CD14-positive monocyte (primary cell): ENCODE measurements at regions not wholly inside any gene's neighbourhood (a gene's known extent, or its start where the extent isn't known, plus 50 kb on each side); places are given as distances from the start of the nearest gene placed in this dataset.

ENCODE experiments used
- DNase-seq, 3 donors: peaks; one replicate each; pipeline ENCODE4 v3.0.0-alpha.2; 2011 to 2022
- H2AFZ ChIP-seq: 2 replicates; pipeline ENCODE4 v1.6.0; 2012; ENCODE audit warnings: mild to moderate bottlenecking, low read depth, low read length, inconsistent platforms; ENCODE audit not compliant: insufficient read depth, poor library complexity, severe bottlenecking
- H3K27ac ChIP-seq, 2 donors: 1 replicate in 1 of 2; 2 replicates in 1 of 2; pipeline ENCODE4 v1.5.1; 2012 to 2013; ENCODE audit warnings: low read length in 2 of 2, control low read depth in 1 of 2, inconsistent platforms in 1 of 2, low read depth in 1 of 2, mild to moderate bottlenecking in 1 of 2
- H3K27me3 ChIP-seq, 2 donors: one replicate each; pipeline versions ENCODE4 v1.6.0 to v1.6.1; 2011 to 2013; ENCODE audit warnings: low read length in 2 of 2; ENCODE audit not compliant: control insufficient read depth in 2 of 2, insufficient read depth in 2 of 2
- H3K36me3 ChIP-seq, 2 donors: replicated peaks in 1 of 2; 1 replicate in 1 of 2; 2 replicates in 1 of 2; pipeline versions ENCODE4 v1.5.1 to v1.6.1; 2012 to 2013; ENCODE audit warnings: low read length in 2 of 2, control low read depth in 1 of 2, inconsistent platforms in 1 of 2, mild to moderate bottlenecking in 1 of 2; ENCODE audit not compliant: insufficient read depth in 2 of 2, control insufficient read depth in 1 of 2
- H3K4me1 ChIP-seq, 2 donors: 1 replicate in 1 of 2; 2 replicates in 1 of 2; pipeline versions ENCODE4 v1.5.1 to v1.6.1; 2012 to 2013; ENCODE audit warnings: low read length in 2 of 2, control low read depth in 1 of 2, inconsistent platforms in 1 of 2, mild to moderate bottlenecking in 1 of 2, moderate library complexity in 1 of 2; ENCODE audit not compliant: insufficient read depth in 2 of 2, control insufficient read depth in 1 of 2
- H3K4me2 ChIP-seq: replicated peaks from 2 replicates; pipeline ENCODE3; 2012; ENCODE audit warnings: low read length, moderate library complexity, mild to moderate bottlenecking; ENCODE audit not compliant: poor library complexity, severe bottlenecking; ENCODE audit errors: extremely low read depth
- H3K4me3 ChIP-seq, 3 experiments: fragments of 200-600 bp in 1 of 3; sonication (generic) in 1 of 3; replicated peaks in 1 of 3; 1 replicate in 2 of 3; 2 replicates in 1 of 3; pipeline ENCODE4 v1.5.1; 2011 to 2013; ENCODE audit warnings: low read length in 3 of 3, mild to moderate bottlenecking in 3 of 3, control low read depth in 2 of 3, low read depth in 2 of 3, inconsistent platforms in 1 of 3, moderate library complexity in 1 of 3
- H3K79me2 ChIP-seq: 2 replicates; pipeline ENCODE4 v1.6.0; 2012; ENCODE audit warnings: mild to moderate bottlenecking, control low read depth, inconsistent platforms, low read length, moderate library complexity; ENCODE audit not compliant: insufficient read depth
- H3K9ac ChIP-seq: 2 replicates; pipeline ENCODE4 v1.6.0; 2017; ENCODE audit warnings: low read length, mild to moderate bottlenecking; ENCODE audit not compliant: insufficient read depth, poor library complexity, severe bottlenecking
- H3K9me3 ChIP-seq, 2 donors: replicated peaks in 1 of 2; 1 replicate in 1 of 2; 2 replicates in 1 of 2; pipeline versions ENCODE4 v1.5.1 to v1.6.1; 2012 to 2013; ENCODE audit warnings: low read length in 2 of 2, control low read depth in 1 of 2; ENCODE audit not compliant: control insufficient read depth in 1 of 2, insufficient read depth in 1 of 2
- H4K20me1 ChIP-seq: 2 replicates; pipeline ENCODE4 v1.6.0; 2012; ENCODE audit warnings: mild to moderate bottlenecking, low read length, control low read depth, moderate library complexity; ENCODE audit not compliant: insufficient read depth
- H3K27ac Mint-ChIP-seq, 7 donors: one replicate each; pipeline ENCODE4 v1.8.0; 2020; ENCODE audit warnings: mild to moderate bottlenecking in 7 of 7, mixed read lengths in 7 of 7, moderate library complexity in 6 of 7, inconsistent platforms in 2 of 7
- H3K27me3 Mint-ChIP-seq, 3 donors: one replicate each; pipeline ENCODE4 v1.8.0; 2021 to 2022; ENCODE audit warnings: low read depth in 3 of 3, mild to moderate bottlenecking in 3 of 3, mixed read lengths in 3 of 3, moderate library complexity in 3 of 3, inconsistent platforms in 1 of 3
- H3K36me3 Mint-ChIP-seq, 2 donors: one replicate each; pipeline ENCODE4 v1.8.0; 2020; ENCODE audit warnings: mixed read lengths in 2 of 2, inconsistent platforms in 1 of 2, mild to moderate bottlenecking in 1 of 2
- H3K4me1 Mint-ChIP-seq: one replicate; pipeline ENCODE4 v1.8.0; 2020; ENCODE audit warnings: mild to moderate bottlenecking, mixed read lengths
- H3K4me3 Mint-ChIP-seq, 2 donors: one replicate each; pipeline ENCODE4 v1.8.0; 2020; ENCODE audit warnings: mild to moderate bottlenecking in 2 of 2, mixed read lengths in 2 of 2, moderate library complexity in 1 of 2
- H3K9me3 Mint-ChIP-seq, 7 donors: one replicate each; pipeline ENCODE4 v1.8.0; 2020 to 2022; ENCODE audit warnings: mixed read lengths in 7 of 7, mild to moderate bottlenecking in 6 of 7, moderate library complexity in 6 of 7, inconsistent platforms in 2 of 7
- CTCF ChIP-seq: fragments of 200-600 bp; IDR thresholded peaks from one replicate; pipeline ENCODE4 v1.8.0; 2022; ENCODE audit warnings: antibody characterized with exemption, mild to moderate bottlenecking
- WGBS: methylation state at CpG from one replicate; pipeline ENCODE4 v1.1.5; 2013; ENCODE audit warnings: missing lambda C conversion rate; ENCODE audit not compliant: insufficient coverage; 5-methylcytosine and 5-hydroxymethylcytosine counted together
- intact Hi-C, 2 donors: fragments of 100-400 bp; cut with micrococcal nuclease; formaldehyde crosslinking; loops; one replicate each; pipeline versions ENCODE4 v1.15.0 to v1.15.1; 2023

DNA sequence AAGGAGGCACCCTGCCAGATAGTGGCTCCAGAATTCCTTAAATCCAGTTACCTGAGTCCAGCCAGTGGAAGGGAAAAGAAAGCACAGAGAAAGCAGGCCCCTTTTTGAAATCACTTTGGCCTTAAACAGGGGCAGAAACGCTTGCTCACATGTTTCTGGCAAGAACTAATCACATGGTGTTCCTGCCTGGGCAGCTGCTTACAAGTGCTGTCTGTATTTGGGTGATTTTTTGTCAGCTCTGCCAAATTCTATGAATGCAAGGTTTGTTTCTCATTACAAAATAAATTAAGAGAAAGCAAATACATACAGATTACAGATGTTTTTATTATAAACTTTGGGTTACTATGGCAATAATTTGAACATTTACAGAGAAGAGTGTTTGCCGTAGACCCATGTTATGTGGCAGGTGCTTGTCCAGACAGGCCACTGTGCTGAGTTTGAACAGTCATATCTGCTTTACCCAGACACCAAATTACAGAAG is 1237.8 kb downstream of the SLITRK5 start:
- H3K4me1 ChIP-seq, result no peaks in the 10 kb centered on the region
- H3K4me1 Mint-ChIP-seq, result no peaks in the 10 kb centered on the region

DNA sequence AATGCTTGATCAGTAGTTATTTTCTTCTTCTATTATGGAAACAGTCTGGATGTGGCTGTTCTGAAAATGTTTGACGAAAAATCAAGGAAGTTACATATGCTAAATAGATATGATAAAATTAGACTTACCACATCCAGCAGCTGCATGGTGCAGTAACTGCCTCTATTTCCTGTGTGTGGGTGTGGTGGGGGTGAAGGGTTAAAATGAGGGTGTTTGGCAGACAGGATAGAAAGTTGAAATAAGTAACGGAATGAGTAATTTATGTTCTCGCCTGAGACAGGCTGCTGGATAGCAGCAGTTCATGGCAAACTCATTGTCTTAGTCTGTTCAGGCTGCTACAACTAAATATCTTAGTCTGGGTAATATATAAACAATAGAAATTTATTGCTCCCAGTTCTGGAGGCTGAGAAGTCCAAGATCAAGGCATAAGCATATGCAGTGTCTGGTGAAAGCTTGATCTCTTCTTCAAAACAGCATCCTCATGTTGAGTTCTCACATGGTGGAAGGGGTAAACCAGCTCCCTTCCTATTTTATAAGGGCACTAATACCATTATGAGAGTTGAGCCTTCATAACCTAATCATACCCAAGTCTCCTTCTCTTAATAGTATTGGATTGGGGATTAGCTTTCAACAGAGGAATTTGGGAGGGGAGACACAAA is 1248.9 kb downstream of the SLITRK5 start:
- H3K4me1 ChIP-seq, result peaks cover 4 to 7% of the 10 kb centered on the region in 2 donors
- no peaks in the 10 kb centered on the region for H3K36me3 ChIP-seq
- H2AFZ ChIP-seq, result peak overlapping the region; percentile 9
- peaks cover 11% of the 10 kb centered on the region for H3K4me1 Mint-ChIP-seq
- peaks cover 0 to 2% (median 0%) of the 10 kb centered on the region in 3 donors for H3K27me3 Mint-ChIP-seq
- no peak overlapping the region for H3K27ac ChIP-seq
- H3K9ac ChIP-seq, result no peak overlapping the region
- no peak for DNase-seq
- no peaks in the 10 kb centered on the region for H4K20me1 ChIP-seq
- H3K27ac Mint-ChIP-seq, result no peak overlapping the region
- no CpG with 5 or more reads among the region's 3 CpGs for WGBS
- peaks cover 0 to 22% (median 12%) of the 10 kb centered on the region in 7 donors for H3K9me3 Mint-ChIP-seq
- no peaks in the 10 kb centered on the region for H3K36me3 Mint-ChIP-seq
- H3K4me3 Mint-ChIP-seq, result peak overlapping the region in 1 of 2 donors; percentile 66
- H3K79me2 ChIP-seq, result no peaks in the 10 kb centered on the region
- H3K9me3 ChIP-seq, result peaks cover 0 to 4% of the 10 kb centered on the region in 2 donors
- peak overlapping the region in 1 of 3 experiments; percentile 3 for H3K4me3 ChIP-seq
- H3K27me3 ChIP-seq, result no peaks in the 10 kb centered on the region
- intact Hi-C loops, result no loop called here
- peak overlapping the region; percentile 17 for H3K4me2 ChIP-seq
- TF ChIP-seq CTCF, result no peak

More for the DNA sequence above, 1237.8 kb downstream of the SLITRK5 start:
- TF ChIP-seq CTCF, result no peak
- Histone ChIP-seq H3K9ac (no peak overlapping the region), H3K9me3 (peaks cover 0 to 4% of the 10 kb centered on the region in 2 donors), H3K79me2 (no peaks in the 10 kb centered on the region), H3K4me2 (no peak overlapping the region), H3K27ac (no peak overlapping the region), H2AFZ (no peak overlapping the region), H3K27me3 (no peaks in the 10 kb centered on the region), H3K36me3 (no peaks in the 10 kb centered on the region), H4K20me1 (no peaks in the 10 kb centered on the region), H3K4me3 (no peak overlapping the region)
- Mint-ChIP-seq H3K27ac (no peak overlapping the region), H3K36me3 (no peaks in the 10 kb centered on the region), H3K4me3 (no peak overlapping the region), H3K9me3 (peaks cover 0 to 16% (median 8%) of the 10 kb centered on the region in 7 donors), H3K27me3 (peaks cover 0 to 3% (median 0%) of the 10 kb centered on the region in 3 donors)
- no CpG with 5 or more reads among the region's 2 CpGs for WGBS
- no peak for DNase-seq
- intact Hi-C loops, result no loop called here
